ENCODE measurements at regions not wholly inside any gene's neighbourhood (a gene's known extent, or its start where the extent isn't known, plus 50 kb on each side); places are given as distances from the start of the nearest gene placed in this dataset.

DNA sequence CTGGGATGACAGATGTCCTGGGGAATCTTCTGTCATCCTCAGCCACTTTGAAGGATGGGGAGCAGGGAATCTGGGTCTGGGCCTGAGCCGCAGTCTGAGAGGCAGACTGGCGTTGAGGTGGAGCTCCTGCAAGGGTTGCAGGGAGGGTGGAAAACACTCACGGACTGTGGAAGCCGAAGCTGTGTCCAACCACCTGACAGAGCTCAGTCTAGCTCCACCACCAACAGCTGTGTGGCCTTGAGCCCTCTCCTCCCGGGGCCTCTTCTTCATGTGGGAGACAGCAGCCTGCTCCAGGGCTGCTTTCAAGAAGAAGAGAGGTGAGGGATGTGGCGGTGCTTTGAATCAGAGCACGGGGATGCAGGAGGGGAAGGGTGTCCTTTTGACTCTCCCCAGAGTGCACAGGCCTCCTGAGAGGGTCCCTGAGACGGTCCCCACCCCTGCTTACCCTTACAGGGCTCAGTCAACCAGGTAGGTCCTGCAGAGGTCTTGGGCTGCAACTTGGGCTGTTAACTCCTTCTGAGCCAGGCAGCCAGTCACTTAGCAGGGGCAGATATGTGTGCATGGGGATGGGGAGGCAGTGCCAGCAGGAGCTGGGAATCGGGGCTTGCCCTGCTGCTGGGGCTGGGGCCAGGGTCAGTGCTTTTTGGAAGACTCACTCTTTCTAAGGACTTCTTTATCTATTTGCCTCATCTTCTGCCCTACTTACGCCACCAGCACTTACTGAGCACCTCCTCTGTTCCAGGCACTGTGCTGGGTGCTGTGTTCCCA, 216.3 kb downstream of the PTPRU start:
- TF ChIP-seq RFX5 (IDR thresholded peaks at IDR 0.05; ENCODE audit: low read depth, low read length) (no peak), JUNB (IDR thresholded peaks at IDR 0.05) (no peak), RAD21 (IDR thresholded peaks at IDR 0.05; ENCODE audit: insufficient read depth, low read depth, low read length) (no peak), EP300 (IDR thresholded peaks at IDR 0.05; ENCODE audit: borderline replicate concordance in 1 of 2, control insufficient read depth in 1 of 2, low read depth in 2 of 2, low read length in 2 of 2) (no peak), POLR2AphosphoS5 (IDR thresholded peaks at IDR 0.05; ENCODE audit: low read length) (no peak), MYC (IDR thresholded peaks at IDR 0.05; ENCODE audit: insufficient read depth, insufficient read length, insufficient replicate concordance, low read length, severe bottlenecking) (no peak), BCL11A (IDR thresholded peaks at IDR 0.05; ENCODE audit: low read depth, low read length) (no peak), BHLHE40 (IDR thresholded peaks at IDR 0.05; ENCODE audit: borderline replicate concordance in 1 of 2, low read depth in 2 of 2, low read length in 1 of 2) (no peak), YY1 (IDR thresholded peaks at IDR 0.05; ENCODE audit: low read depth, low read length) (no peak), RCOR1 (conservative IDR thresholded peaks at IDR 0.05; ENCODE audit: low read depth, low read length) (no peak), HDAC6 (IDR thresholded peaks at IDR 0.05; ENCODE audit: unreplicated experiment) (no peak)
- TF ChIP-seq, protein P1, sequence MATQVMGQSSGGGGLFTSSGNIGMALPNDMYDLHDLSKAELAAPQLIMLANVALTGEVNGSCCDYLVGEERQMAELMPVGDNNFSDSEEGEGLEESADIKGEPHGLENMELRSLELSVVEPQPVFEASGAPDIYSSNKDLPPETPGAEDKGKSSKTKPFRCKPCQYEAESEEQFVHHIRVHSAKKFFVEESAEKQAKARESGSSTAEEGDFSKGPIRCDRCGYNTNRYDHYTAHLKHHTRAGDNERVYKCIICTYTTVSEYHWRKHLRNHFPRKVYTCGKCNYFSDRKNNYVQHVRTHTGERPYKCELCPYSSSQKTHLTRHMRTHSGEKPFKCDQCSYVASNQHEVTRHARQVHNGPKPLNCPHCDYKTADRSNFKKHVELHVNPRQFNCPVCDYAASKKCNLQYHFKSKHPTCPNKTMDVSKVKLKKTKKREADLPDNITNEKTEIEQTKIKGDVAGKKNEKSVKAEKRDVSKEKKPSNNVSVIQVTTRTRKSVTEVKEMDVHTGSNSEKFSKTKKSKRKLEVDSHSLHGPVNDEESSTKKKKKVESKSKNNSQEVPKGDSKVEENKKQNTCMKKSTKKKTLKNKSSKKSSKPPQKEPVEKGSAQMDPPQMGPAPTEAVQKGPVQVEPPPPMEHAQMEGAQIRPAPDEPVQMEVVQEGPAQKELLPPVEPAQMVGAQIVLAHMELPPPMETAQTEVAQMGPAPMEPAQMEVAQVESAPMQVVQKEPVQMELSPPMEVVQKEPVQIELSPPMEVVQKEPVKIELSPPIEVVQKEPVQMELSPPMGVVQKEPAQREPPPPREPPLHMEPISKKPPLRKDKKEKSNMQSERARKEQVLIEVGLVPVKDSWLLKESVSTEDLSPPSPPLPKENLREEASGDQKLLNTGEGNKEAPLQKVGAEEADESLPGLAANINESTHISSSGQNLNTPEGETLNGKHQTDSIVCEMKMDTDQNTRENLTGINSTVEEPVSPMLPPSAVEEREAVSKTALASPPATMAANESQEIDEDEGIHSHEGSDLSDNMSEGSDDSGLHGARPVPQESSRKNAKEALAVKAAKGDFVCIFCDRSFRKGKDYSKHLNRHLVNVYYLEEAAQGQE (IDR thresholded peaks at IDR 0.05; ENCODE audit: low read depth, low read length): no peak
- TF ChIP-seq, protein P2, sequence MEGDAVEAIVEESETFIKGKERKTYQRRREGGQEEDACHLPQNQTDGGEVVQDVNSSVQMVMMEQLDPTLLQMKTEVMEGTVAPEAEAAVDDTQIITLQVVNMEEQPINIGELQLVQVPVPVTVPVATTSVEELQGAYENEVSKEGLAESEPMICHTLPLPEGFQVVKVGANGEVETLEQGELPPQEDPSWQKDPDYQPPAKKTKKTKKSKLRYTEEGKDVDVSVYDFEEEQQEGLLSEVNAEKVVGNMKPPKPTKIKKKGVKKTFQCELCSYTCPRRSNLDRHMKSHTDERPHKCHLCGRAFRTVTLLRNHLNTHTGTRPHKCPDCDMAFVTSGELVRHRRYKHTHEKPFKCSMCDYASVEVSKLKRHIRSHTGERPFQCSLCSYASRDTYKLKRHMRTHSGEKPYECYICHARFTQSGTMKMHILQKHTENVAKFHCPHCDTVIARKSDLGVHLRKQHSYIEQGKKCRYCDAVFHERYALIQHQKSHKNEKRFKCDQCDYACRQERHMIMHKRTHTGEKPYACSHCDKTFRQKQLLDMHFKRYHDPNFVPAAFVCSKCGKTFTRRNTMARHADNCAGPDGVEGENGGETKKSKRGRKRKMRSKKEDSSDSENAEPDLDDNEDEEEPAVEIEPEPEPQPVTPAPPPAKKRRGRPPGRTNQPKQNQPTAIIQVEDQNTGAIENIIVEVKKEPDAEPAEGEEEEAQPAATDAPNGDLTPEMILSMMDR (IDR thresholded peaks at IDR 0.05 in 2 of 3, conservative IDR thresholded peaks at IDR 0.05 in 1 of 3; ENCODE audit: control insufficient read depth in 2 of 3, extremely low read depth in 1 of 3, insufficient read depth in 1 of 3, low read depth in 3 of 3, low read length in 3 of 3): no peak
- TF ChIP-seq, protein P3, sequence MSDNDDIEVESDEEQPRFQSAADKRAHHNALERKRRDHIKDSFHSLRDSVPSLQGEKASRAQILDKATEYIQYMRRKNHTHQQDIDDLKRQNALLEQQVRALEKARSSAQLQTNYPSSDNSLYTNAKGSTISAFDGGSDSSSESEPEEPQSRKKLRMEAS (IDR thresholded peaks at IDR 0.05; ENCODE audit: low read depth, low read length): no peak
